ENCODE measurements at regions not wholly inside any gene's neighbourhood (a gene's known extent, or its start where the extent isn't known, plus 50 kb on each side); places are given as distances from the start of the nearest gene placed in this dataset.

- no peak for FAIRE-seq
- no peak for DNase-seq (ENCODE audit: insufficient read length)
- TF ChIP-seq TAF1 (IDR thresholded peaks at IDR 0.05; ENCODE audit: borderline replicate concordance, low read depth, low read length) (no peak), POLR2A (IDR thresholded peaks at IDR 0.05; ENCODE audit: low read depth, low read length) (no peak), POLR2AphosphoS5 (IDR thresholded peaks at IDR 0.05; ENCODE audit: low read depth, low read length) (no peak)
These were observed 389.6 kb downstream of the REEP3 start for GRCh38 chr10:63910806-63911205.

- TF ChIP-seq POLR2A (IDR thresholded peaks at IDR 0.05; ENCODE audit: low read depth, low read length) (no peak), POLR2AphosphoS5 (IDR thresholded peaks at IDR 0.05; ENCODE audit: low read depth, low read length) (no peak), TAF1 (IDR thresholded peaks at IDR 0.05; ENCODE audit: borderline replicate concordance, low read depth, low read length) (no peak)
- DNase-seq (ENCODE audit: insufficient read length) (no peak), FAIRE-seq (no peak)
These were observed 394.0 kb downstream of the REEP3 start for GRCh38 chr10:63915240-63915639.

- TF ChIP-seq POLR2AphosphoS5 (IDR thresholded peaks at IDR 0.05; ENCODE audit: low read depth, low read length) (no peak), TAF1 (IDR thresholded peaks at IDR 0.05; ENCODE audit: borderline replicate concordance, low read depth, low read length) (no peak), POLR2A (IDR thresholded peaks at IDR 0.05; ENCODE audit: low read depth, low read length) (no peak)
- DNase-seq (ENCODE audit: insufficient read length), result no peak
- FAIRE-seq, result no peak
These were observed 396.2 kb downstream of the REEP3 start for GRCh38 chr10:63917363-63917762.

- FAIRE-seq, result no peak
- no peak for DNase-seq (ENCODE audit: insufficient read length)
- TF ChIP-seq TAF1 (IDR thresholded peaks at IDR 0.05; ENCODE audit: borderline replicate concordance, low read depth, low read length) (no peak), POLR2A (IDR thresholded peaks at IDR 0.05; ENCODE audit: low read depth, low read length) (no peak), POLR2AphosphoS5 (IDR thresholded peaks at IDR 0.05; ENCODE audit: low read depth, low read length) (no peak)
These were observed 398.5 kb downstream of the REEP3 start for GRCh38 chr10:63919575-63920279.

GRCh38 chr10:63920926-63921325 lies 399.7 kb downstream of the REEP3 start:
- TF ChIP-seq POLR2AphosphoS5 (IDR thresholded peaks at IDR 0.05; ENCODE audit: low read depth, low read length) (no peak), TAF1 (IDR thresholded peaks at IDR 0.05; ENCODE audit: borderline replicate concordance, low read depth, low read length) (no peak), POLR2A (IDR thresholded peaks at IDR 0.05; ENCODE audit: low read depth, low read length) (no peak)
- DNase-seq (ENCODE audit: insufficient read length), result no peak
- no peak for FAIRE-seq

- DNase-seq (ENCODE audit: insufficient read length), result no peak
- TF ChIP-seq POLR2A (IDR thresholded peaks at IDR 0.05; ENCODE audit: low read depth, low read length) (no peak), TAF1 (IDR thresholded peaks at IDR 0.05; ENCODE audit: borderline replicate concordance, low read depth, low read length) (no peak), POLR2AphosphoS5 (IDR thresholded peaks at IDR 0.05; ENCODE audit: low read depth, low read length) (no peak)
- FAIRE-seq, result no peak
These were observed 400.8 kb downstream of the REEP3 start for GRCh38 chr10:63921908-63922467.

GRCh38 chr10:63922468-63923284 lies 401.5 kb downstream of the REEP3 start:
- FAIRE-seq, result no peak
- DNase-seq (ENCODE audit: insufficient read length), result no peak
- TF ChIP-seq POLR2A (IDR thresholded peaks at IDR 0.05; ENCODE audit: low read depth, low read length), result no peak
- no peak for TF ChIP-seq POLR2AphosphoS5 (IDR thresholded peaks at IDR 0.05; ENCODE audit: low read depth, low read length)
- TF ChIP-seq TAF1 (IDR thresholded peaks at IDR 0.05; ENCODE audit: borderline replicate concordance, low read depth, low read length), result no peak

GRCh38 chr10:63929831-63930467 lies 408.7 kb downstream of the REEP3 start:
- FAIRE-seq (no peak), DNase-seq (ENCODE audit: insufficient read length) (no peak)
- TF ChIP-seq POLR2A (IDR thresholded peaks at IDR 0.05; ENCODE audit: low read depth, low read length), result no peak

- DNase-seq (ENCODE audit: insufficient read length) (no peak), FAIRE-seq (no peak)
These were observed 409.4 kb downstream of the REEP3 start for GRCh38 chr10:63930584-63930983.

GRCh38 chr10:63935705-63936104 lies 414.5 kb downstream of the REEP3 start:
- DNase-seq (ENCODE audit: insufficient read length) (no peak), FAIRE-seq (no peak)
- TF ChIP-seq TAF1 (IDR thresholded peaks at IDR 0.05; ENCODE audit: borderline replicate concordance, low read depth, low read length), result no peak
- no peak for TF ChIP-seq POLR2AphosphoS5 (IDR thresholded peaks at IDR 0.05; ENCODE audit: low read depth, low read length)

More at GRCh38 chr10:63930584-63930983, 409.4 kb downstream of the REEP3 start:
- TF ChIP-seq POLR2A (IDR thresholded peaks at IDR 0.05; ENCODE audit: low read depth, low read length), result no peak
- TF ChIP-seq POLR2AphosphoS5 (IDR thresholded peaks at IDR 0.05; ENCODE audit: low read depth, low read length), result no peak

GRCh38 chr10:63940277-63940922 lies 419.2 kb downstream of the REEP3 start:
- FAIRE-seq (no peak), DNase-seq (ENCODE audit: insufficient read length) (no peak)
- no peak for TF ChIP-seq TAF1 (IDR thresholded peaks at IDR 0.05; ENCODE audit: borderline replicate concordance, low read depth, low read length)
- TF ChIP-seq POLR2AphosphoS5 (IDR thresholded peaks at IDR 0.05; ENCODE audit: low read depth, low read length), result no peak
- no peak for TF ChIP-seq POLR2A (IDR thresholded peaks at IDR 0.05; ENCODE audit: low read depth, low read length)

Measured in GM12892 (cell line).